Frontal cortex (tissue), 3 donors: ENCODE measurements at regions not wholly inside any gene's neighbourhood (a gene's known extent, or its start where the extent isn't known, plus 50 kb on each side); places are given as distances from the start of the nearest gene placed in this dataset.

Source experiments
- DNase-seq, 2 donors: peaks; one replicate each; pipeline ENCODE4 v3.0.0; 2012; ENCODE audit warnings: low spot score in 2 of 2
- FAIRE-seq: peaks from 2 replicates; lab custom pipeline; 2012; peaks lifted over from hg19 to GRCh38; lab: Jason Lieb, UNC
- donor health status: control.
- donor health status: control.
- donor health status: control.

DNA sequence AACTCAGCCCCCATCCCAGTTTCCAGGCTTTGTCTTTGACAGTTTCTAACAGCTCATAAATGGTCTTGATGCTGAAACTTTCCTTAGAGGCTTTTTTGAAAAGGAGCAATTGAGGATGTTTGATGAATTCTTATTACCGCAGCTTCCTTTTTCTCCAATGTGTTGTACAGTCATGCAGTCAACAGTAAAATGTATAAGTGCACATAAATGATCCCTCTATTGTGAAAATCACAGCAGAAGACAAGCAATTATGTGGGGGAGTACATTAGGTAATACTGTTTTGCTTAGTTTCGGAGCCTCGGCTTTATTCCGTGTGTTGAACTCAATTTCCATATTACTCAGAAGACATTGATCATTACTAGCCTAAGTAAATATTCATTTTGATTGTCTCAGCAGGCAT lies 673.7 kb downstream of the CDH8 start:
- no peak for DNase-seq
- no peak for FAIRE-seq

- no peak for FAIRE-seq
Observed at GRCh38 chr16:61344791-61345190, 691.4 kb downstream of the CDH8 start.

DNA sequence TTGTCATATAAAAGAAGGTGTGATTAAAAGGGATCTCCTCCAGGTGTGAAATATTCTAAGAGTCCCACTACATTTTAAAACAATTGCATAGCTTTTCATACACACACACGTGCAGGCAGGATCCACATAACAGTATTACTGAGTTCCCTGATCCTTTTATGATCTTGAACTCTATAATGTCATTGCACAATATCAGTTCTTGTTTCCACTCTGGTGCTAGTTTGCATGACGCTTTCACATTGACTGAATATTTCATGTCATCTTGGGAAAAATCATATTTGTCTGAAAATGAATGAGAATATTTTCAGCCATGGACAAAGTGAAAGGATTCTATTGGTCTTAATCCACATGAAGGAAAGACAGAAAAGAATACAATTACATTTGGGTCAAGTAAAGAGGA lies 703.8 kb downstream of the CDH8 start:
- DNase-seq (no peak), FAIRE-seq (no peak)

More at GRCh38 chr16:61344791-61345190, 691.4 kb downstream of the CDH8 start:
- DNase-seq, result no peak

DNA sequence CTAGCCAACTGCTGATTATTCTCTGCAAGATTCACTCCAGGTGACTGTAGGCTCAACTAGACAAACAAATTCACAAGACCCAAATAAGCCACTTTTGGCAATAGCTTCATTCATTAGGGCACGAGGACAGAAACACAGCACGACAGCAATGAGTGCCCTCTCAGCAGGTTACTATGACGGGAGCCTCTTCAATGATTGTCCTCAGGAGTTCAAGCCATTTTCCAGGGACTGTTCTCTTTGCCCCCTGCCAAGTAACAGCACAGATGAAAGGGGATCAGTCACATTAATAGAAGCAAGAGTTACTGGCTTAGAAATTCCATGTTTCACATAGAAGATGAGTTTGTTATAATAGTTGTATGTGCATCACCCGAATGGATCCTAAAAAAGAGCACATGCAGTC lies 712.2 kb downstream of the CDH8 start:
- FAIRE-seq (no peak), DNase-seq (no peak)

- FAIRE-seq (no peak), DNase-seq (no peak)
Observed at GRCh38 chr16:61323456-61323855, 712.8 kb downstream of the CDH8 start.

GRCh38 chr16:61320791-61321190 lies 715.4 kb downstream of the CDH8 start:
- no peak for FAIRE-seq
- DNase-seq, result no peak

- DNase-seq (no peak), FAIRE-seq (no peak)
Observed at GRCh38 chr16:61313931-61314330, 722.3 kb downstream of the CDH8 start.

GRCh38 chr16:61309386-61309785 lies 726.9 kb downstream of the CDH8 start:
- FAIRE-seq (no peak), DNase-seq (no peak)

- DNase-seq (no peak), FAIRE-seq (no peak)
Observed at GRCh38 chr16:61306204-61306603, 730.0 kb downstream of the CDH8 start.

DNA sequence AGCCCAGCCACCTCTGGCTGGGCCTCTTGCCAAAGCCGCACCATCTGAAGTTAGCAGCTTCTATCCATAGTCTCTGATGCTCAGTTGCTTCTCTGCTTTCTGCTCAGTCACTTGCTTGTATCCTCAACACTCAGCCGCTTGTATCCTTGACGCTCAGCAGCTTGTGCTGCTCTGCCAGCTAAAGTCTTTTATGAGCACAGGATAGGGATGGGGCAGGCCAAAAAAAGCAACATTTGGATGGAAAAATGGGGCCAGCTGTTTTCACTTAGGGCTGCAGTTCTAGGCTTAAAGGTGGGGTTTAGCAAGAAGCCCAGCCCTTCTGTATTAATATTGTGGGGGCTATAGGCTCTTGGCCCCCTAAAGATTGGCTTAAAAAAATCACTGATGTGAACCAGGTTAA lies 739.4 kb downstream of the CDH8 start:
- no peak for FAIRE-seq

DNA sequence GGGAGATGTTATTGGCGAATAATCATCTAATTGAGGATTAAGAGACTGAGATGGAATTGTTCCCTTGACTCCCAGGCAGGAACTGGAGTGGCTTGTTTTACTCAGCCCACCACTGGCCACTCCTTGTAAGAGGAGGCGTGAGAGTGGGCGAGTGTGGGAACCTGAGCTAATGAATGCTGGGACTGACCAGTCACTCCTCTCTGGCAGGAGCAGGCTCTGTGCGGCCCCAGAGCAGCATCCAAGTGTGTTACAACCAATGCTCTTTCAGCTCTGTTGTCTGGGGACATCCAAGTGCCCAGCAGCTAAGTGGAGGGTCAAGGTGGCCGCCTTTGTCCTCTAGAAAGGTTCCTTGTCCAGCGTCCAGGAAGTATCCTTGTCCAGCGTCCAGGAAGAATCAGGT lies 739.9 kb downstream of the CDH8 start:
- DNase-seq, result no peak
- FAIRE-seq, result no peak

More for the DNA sequence above, 739.4 kb downstream of the CDH8 start:
- DNase-seq, result no peak

GRCh38 chr16:61295311-61295710 lies 740.9 kb downstream of the CDH8 start:
- no peak for DNase-seq
- no peak for FAIRE-seq

- DNase-seq, result no peak
- no peak for FAIRE-seq
Observed at GRCh38 chr16:61289141-61289540, 747.1 kb downstream of the CDH8 start.

- FAIRE-seq (no peak), DNase-seq (no peak)
Observed at GRCh38 chr16:61277849-61278248, 758.4 kb downstream of the CDH8 start.

DNA sequence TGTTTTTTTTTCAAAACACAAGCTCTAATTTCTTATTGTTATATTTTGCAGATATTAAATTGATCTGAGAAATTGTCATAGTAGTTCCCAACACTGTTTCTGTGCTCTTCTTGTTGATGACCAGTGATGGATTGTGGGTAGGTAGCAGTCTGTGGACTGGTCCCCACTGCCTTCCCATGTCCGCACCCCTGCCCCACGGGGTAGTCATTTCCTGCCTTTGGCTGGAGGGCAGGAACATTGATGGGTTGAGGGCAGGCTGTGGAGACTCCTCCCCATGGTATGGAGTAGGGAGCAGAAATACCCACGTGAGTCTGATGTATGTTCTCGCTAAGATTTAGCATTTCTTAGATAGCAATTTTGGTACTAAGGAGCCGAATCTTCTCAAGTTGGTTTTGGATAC lies 762.0 kb downstream of the CDH8 start:
- FAIRE-seq (no peak), DNase-seq (no peak)

- DNase-seq (no peak), FAIRE-seq (no peak)
Observed at GRCh38 chr16:61270726-61271125, 765.5 kb downstream of the CDH8 start.

DNA sequence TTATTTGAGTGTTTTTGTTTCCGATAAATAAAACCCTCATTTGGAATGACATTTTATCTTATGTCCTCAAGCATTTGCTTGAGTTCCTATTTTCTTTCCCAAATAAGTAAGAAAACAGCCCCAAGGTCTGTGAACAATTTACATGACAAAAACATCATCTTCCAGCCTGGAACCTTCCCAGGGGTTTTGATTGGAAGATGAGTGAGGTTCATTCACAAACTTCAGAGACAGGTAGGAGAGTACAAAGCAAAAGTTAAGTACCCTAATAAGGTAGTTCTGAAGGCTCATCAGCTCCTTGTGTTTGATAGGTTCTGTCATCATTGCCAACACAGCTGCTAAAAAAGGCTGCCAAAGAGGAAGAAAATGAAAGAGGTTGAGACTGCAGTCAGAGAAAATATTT lies 772.8 kb downstream of the CDH8 start:
- no peak for DNase-seq
- FAIRE-seq, result no peak

DNA sequence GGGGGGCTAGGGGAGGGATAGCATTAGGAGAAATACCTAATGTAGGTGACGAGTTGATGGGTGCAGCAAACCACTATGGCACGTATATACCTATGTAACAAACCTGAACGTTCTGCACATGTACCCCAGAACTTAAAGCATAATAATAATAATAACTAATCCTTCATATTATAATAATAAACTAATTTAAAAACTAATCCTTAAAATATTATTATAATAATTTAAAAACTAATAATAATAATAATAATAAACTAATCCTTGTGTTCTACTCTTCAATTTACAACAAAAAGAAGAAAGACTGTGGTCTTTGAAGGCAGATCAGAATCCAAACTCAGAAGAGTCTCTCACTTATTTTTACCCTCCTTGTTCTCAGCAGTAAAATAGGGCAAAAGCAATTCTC lies 774.9 kb downstream of the CDH8 start:
- DNase-seq (no peak), FAIRE-seq (peak; percentile 8)

GRCh38 chr16:61246592-61246991 lies 789.6 kb downstream of the CDH8 start:
- DNase-seq (no peak), FAIRE-seq (no peak)

GRCh38 chr16:61243954-61244353 lies 792.3 kb downstream of the CDH8 start:
- no peak for FAIRE-seq
- DNase-seq, result no peak

GRCh38 chr16:61237884-61238485 lies 798.3 kb downstream of the CDH8 start:
- FAIRE-seq, result no peak
- no peak for DNase-seq

DNA sequence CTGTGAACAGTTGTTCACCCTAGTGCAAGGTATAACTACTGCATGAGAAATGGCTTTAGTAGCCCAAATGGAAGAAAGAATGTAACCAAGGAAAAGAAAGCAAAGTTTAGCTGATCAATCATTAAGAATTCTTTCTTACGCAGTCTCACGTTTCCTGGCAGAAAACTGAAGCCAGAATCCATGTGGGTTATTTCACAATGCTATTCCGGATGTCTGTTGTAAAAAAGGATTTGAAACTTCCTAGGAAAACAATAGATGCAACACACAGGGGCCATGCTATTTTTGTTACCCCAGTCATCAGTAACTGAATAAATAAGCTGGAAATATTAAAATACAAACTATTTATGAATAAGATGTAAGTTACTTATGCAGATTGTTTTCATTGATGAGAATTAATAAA lies 802.5 kb downstream of the CDH8 start:
- FAIRE-seq, result no peak
- no peak for DNase-seq

GRCh38 chr16:61228371-61228770 lies 807.9 kb downstream of the CDH8 start:
- FAIRE-seq (no peak), DNase-seq (no peak)
